ENCODE measurements at regions not wholly inside any gene's neighbourhood (a gene's known extent, or its start where the extent isn't known, plus 50 kb on each side); places are given as distances from the start of the nearest gene placed in this dataset.

DNA sequence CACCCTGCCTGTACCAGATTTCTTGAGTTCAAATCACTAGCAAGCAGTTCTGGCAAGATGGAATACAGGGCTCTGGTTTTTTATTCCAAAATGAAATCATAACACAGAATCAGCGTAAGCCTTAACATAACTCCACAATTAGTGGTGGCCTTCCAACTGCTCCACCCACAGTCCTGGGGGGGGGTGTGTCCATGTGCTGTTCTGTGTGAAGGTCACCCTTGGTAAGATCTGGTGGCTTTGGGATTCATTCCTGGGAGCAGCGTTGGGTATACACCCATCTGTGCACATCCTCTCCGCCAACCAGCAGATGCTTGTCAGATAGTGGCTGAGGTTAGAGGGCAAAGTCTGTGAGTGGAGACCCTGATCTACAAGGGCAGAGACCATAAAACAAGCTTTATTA, 49.9 kb upstream of the CD83 start:
- Histone ChIP-seq H3K4me2 (no peak overlapping the region), H3K27me3 (ENCODE audit: insufficient read depth) (no peaks in the 10 kb centered on the region), H3F3A (replicated peaks; ENCODE audit: low read depth) (no peaks in the 10 kb centered on the region), H3K4me1 (ENCODE audit: insufficient read depth) (no peaks in the 10 kb centered on the region), H3K4me3 (no peak overlapping the region), H3K27ac (ENCODE audit: low read depth) (no peak overlapping the region), H2AFZ (no peak overlapping the region), H3K36me3 (ENCODE audit: insufficient read depth) (no peaks in the 10 kb centered on the region), H3K9me2 (ENCODE audit: insufficient read depth) (no peaks in the 10 kb centered on the region), H3K79me2 (replicated peaks; ENCODE audit: insufficient read depth) (no peaks in the 10 kb centered on the region), H4K20me1 (replicated peaks; ENCODE audit: insufficient read depth) (no peaks in the 10 kb centered on the region)
- no peak overlapping the region for H3K27ac Mint-ChIP-seq
- ATAC-seq (no peak), DNase-seq (ENCODE audit: low spot score) (no peak)
- H3K36me3 Mint-ChIP-seq (ENCODE audit: low read depth): no peaks in the 10 kb centered on the region
- H3K27me3 Mint-ChIP-seq (ENCODE audit: insufficient read depth, low read depth, poor library complexity): peaks cover 5% of the 10 kb centered on the region
- no peaks in the 10 kb centered on the region; the same call in 2 of the 3 replicates for H3K4me1 Mint-ChIP-seq
- no peak overlapping the region for H3K4me3 Mint-ChIP-seq
- TF ChIP-seq, protein P1, sequence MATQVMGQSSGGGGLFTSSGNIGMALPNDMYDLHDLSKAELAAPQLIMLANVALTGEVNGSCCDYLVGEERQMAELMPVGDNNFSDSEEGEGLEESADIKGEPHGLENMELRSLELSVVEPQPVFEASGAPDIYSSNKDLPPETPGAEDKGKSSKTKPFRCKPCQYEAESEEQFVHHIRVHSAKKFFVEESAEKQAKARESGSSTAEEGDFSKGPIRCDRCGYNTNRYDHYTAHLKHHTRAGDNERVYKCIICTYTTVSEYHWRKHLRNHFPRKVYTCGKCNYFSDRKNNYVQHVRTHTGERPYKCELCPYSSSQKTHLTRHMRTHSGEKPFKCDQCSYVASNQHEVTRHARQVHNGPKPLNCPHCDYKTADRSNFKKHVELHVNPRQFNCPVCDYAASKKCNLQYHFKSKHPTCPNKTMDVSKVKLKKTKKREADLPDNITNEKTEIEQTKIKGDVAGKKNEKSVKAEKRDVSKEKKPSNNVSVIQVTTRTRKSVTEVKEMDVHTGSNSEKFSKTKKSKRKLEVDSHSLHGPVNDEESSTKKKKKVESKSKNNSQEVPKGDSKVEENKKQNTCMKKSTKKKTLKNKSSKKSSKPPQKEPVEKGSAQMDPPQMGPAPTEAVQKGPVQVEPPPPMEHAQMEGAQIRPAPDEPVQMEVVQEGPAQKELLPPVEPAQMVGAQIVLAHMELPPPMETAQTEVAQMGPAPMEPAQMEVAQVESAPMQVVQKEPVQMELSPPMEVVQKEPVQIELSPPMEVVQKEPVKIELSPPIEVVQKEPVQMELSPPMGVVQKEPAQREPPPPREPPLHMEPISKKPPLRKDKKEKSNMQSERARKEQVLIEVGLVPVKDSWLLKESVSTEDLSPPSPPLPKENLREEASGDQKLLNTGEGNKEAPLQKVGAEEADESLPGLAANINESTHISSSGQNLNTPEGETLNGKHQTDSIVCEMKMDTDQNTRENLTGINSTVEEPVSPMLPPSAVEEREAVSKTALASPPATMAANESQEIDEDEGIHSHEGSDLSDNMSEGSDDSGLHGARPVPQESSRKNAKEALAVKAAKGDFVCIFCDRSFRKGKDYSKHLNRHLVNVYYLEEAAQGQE (IDR thresholded peaks at IDR 0.05; ENCODE audit: unreplicated experiment): no peak
- TF ChIP-seq, protein P2, sequence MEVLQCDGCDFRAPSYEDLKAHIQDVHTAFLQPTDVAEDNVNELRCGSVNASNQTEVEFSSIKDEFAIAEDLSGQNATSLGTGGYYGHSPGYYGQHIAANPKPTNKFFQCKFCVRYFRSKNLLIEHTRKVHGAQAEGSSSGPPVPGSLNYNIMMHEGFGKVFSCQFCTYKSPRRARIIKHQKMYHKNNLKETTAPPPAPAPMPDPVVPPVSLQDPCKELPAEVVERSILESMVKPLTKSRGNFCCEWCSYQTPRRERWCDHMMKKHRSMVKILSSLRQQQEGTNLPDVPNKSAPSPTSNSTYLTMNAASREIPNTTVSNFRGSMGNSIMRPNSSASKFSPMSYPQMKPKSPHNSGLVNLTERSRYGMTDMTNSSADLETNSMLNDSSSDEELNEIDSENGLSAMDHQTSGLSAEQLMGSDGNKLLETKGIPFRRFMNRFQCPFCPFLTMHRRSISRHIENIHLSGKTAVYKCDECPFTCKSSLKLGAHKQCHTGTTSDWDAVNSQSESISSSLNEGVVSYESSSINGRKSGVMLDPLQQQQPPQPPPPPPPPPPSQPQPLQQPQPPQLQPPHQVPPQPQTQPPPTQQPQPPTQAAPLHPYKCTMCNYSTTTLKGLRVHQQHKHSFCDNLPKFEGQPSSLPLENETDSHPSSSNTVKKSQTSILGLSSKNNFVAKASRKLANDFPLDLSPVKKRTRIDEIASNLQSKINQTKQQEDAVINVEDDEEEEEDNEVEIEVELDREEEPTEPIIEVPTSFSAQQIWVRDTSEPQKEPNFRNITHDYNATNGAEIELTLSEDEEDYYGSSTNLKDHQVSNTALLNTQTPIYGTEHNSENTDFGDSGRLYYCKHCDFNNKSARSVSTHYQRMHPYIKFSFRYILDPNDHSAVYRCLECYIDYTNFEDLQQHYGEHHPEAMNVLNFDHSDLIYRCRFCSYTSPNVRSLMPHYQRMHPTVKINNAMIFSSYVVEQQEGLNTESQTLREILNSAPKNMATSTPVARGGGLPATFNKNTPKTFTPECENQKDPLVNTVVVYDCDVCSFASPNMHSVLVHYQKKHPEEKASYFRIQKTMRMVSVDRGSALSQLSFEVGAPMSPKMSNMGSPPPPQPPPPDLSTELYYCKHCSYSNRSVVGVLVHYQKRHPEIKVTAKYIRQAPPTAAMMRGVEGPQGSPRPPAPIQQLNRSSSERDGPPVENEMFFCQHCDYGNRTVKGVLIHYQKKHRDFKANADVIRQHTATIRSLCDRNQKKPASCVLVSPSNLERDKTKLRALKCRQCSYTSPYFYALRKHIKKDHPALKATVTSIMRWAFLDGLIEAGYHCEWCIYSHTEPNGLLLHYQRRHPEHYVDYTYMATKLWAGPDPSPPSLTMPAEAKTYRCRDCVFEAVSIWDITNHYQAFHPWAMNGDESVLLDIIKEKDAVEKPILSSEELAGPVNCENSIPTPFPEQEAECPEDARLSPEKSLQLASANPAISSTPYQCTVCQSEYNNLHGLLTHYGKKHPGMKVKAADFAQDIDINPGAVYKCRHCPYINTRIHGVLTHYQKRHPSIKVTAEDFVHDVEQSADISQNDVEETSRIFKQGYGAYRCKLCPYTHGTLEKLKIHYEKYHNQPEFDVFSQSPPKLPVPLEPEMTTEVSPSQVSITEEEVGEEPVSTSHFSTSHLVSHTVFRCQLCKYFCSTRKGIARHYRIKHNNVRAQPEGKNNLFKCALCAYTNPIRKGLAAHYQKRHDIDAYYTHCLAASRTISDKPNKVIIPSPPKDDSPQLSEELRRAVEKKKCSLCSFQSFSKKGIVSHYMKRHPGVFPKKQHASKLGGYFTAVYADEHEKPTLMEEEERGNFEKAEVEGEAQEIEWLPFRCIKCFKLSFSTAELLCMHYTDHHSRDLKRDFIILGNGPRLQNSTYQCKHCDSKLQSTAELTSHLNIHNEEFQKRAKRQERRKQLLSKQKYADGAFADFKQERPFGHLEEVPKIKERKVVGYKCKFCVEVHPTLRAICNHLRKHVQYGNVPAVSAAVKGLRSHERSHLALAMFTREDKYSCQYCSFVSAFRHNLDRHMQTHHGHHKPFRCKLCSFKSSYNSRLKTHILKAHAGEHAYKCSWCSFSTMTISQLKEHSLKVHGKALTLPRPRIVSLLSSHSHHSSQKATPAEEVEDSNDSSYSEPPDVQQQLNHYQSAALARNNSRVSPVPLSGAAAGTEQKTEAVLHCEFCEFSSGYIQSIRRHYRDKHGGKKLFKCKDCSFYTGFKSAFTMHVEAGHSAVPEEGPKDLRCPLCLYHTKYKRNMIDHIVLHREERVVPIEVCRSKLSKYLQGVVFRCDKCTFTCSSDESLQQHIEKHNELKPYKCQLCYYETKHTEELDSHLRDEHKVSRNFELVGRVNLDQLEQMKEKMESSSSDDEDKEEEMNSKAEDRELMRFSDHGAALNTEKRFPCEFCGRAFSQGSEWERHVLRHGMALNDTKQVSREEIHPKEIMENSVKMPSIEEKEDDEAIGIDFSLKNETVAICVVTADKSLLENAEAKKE (CRISPR knock-in tag; IDR thresholded peaks at IDR 0.05): no peak
- TF ChIP-seq, protein P3, sequence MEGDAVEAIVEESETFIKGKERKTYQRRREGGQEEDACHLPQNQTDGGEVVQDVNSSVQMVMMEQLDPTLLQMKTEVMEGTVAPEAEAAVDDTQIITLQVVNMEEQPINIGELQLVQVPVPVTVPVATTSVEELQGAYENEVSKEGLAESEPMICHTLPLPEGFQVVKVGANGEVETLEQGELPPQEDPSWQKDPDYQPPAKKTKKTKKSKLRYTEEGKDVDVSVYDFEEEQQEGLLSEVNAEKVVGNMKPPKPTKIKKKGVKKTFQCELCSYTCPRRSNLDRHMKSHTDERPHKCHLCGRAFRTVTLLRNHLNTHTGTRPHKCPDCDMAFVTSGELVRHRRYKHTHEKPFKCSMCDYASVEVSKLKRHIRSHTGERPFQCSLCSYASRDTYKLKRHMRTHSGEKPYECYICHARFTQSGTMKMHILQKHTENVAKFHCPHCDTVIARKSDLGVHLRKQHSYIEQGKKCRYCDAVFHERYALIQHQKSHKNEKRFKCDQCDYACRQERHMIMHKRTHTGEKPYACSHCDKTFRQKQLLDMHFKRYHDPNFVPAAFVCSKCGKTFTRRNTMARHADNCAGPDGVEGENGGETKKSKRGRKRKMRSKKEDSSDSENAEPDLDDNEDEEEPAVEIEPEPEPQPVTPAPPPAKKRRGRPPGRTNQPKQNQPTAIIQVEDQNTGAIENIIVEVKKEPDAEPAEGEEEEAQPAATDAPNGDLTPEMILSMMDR (conservative IDR thresholded peaks at IDR 0.05; ENCODE audit: low read depth in 2 of 2): no peak
- no peak for TF ChIP-seq STAT1 (IDR thresholded peaks at IDR 0.05; ENCODE audit: unreplicated experiment)
- no peak for TF ChIP-seq JUNB (IDR thresholded peaks at IDR 0.05; ENCODE audit: unreplicated experiment)
- TF ChIP-seq NANOG (IDR thresholded peaks at IDR 0.05; ENCODE audit: borderline replicate concordance): no peak
- no peak for TF ChIP-seq ZNF331 (CRISPR knock-in tag; IDR thresholded peaks at IDR 0.05; ENCODE audit: low read depth)
- TF ChIP-seq, protein P4, sequence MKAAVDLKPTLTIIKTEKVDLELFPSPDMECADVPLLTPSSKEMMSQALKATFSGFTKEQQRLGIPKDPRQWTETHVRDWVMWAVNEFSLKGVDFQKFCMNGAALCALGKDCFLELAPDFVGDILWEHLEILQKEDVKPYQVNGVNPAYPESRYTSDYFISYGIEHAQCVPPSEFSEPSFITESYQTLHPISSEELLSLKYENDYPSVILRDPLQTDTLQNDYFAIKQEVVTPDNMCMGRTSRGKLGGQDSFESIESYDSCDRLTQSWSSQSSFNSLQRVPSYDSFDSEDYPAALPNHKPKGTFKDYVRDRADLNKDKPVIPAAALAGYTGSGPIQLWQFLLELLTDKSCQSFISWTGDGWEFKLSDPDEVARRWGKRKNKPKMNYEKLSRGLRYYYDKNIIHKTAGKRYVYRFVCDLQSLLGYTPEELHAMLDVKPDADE (IDR thresholded peaks at IDR 0.05): no peak
- TF ChIP-seq POLR2AphosphoS5 (IDR thresholded peaks at IDR 0.05; ENCODE audit: low read depth): no peak
- TF ChIP-seq EZH2phosphoT487 (IDR thresholded peaks at IDR 0.05; ENCODE audit: unreplicated experiment): no peak
- no peak for TF ChIP-seq CREB1 (CRISPR knock-in tag; IDR thresholded peaks at IDR 0.05; ENCODE audit: low read depth)
- TF ChIP-seq EZH2 (IDR thresholded peaks at IDR 0.05; ENCODE audit: low read depth, unreplicated experiment): no peak
- no peak for TF ChIP-seq ZNF114 (CRISPR knock-in tag; IDR thresholded peaks at IDR 0.05)
- H3K9me3 Mint-ChIP-seq: peaks cover 1% of the 10 kb centered on the region; the same call in 1 of the 3 replicates
